ENCODE measurements at regions not wholly inside any gene's neighbourhood (a gene's known extent, or its start where the extent isn't known, plus 50 kb on each side); places are given as distances from the start of the nearest gene placed in this dataset.

DNA sequence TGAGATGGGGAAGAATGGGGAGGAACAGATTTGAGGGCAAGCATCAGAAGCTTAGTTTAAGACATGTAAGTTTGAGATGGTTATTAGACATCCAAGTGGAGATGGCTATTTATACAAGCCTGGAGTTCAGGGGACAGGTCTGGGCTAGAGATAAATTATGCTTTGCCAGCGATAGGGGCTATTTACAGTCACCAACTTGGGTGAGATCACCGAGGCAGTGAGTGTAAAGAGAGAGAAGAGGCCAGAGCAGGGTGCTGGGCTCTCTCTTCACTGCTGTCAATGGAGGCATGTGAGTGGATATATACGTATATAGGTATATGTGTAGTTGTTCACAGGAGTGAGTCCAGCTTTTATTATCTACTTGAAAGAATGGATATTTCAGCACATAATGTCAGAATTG, 81.0 kb downstream of the QPCT start:
- TF ChIP-seq, protein P1, sequence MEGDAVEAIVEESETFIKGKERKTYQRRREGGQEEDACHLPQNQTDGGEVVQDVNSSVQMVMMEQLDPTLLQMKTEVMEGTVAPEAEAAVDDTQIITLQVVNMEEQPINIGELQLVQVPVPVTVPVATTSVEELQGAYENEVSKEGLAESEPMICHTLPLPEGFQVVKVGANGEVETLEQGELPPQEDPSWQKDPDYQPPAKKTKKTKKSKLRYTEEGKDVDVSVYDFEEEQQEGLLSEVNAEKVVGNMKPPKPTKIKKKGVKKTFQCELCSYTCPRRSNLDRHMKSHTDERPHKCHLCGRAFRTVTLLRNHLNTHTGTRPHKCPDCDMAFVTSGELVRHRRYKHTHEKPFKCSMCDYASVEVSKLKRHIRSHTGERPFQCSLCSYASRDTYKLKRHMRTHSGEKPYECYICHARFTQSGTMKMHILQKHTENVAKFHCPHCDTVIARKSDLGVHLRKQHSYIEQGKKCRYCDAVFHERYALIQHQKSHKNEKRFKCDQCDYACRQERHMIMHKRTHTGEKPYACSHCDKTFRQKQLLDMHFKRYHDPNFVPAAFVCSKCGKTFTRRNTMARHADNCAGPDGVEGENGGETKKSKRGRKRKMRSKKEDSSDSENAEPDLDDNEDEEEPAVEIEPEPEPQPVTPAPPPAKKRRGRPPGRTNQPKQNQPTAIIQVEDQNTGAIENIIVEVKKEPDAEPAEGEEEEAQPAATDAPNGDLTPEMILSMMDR (IDR thresholded peaks at IDR 0.05; ENCODE audit: poor library complexity, severe bottlenecking) = no peak
- no peak for TF ChIP-seq RAD21 (conservative IDR thresholded peaks at IDR 0.05)
- TF ChIP-seq, protein P2, sequence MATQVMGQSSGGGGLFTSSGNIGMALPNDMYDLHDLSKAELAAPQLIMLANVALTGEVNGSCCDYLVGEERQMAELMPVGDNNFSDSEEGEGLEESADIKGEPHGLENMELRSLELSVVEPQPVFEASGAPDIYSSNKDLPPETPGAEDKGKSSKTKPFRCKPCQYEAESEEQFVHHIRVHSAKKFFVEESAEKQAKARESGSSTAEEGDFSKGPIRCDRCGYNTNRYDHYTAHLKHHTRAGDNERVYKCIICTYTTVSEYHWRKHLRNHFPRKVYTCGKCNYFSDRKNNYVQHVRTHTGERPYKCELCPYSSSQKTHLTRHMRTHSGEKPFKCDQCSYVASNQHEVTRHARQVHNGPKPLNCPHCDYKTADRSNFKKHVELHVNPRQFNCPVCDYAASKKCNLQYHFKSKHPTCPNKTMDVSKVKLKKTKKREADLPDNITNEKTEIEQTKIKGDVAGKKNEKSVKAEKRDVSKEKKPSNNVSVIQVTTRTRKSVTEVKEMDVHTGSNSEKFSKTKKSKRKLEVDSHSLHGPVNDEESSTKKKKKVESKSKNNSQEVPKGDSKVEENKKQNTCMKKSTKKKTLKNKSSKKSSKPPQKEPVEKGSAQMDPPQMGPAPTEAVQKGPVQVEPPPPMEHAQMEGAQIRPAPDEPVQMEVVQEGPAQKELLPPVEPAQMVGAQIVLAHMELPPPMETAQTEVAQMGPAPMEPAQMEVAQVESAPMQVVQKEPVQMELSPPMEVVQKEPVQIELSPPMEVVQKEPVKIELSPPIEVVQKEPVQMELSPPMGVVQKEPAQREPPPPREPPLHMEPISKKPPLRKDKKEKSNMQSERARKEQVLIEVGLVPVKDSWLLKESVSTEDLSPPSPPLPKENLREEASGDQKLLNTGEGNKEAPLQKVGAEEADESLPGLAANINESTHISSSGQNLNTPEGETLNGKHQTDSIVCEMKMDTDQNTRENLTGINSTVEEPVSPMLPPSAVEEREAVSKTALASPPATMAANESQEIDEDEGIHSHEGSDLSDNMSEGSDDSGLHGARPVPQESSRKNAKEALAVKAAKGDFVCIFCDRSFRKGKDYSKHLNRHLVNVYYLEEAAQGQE (IDR thresholded peaks at IDR 0.05; ENCODE audit: borderline replicate concordance) = no peak
- TF ChIP-seq TAF1 (IDR thresholded peaks at IDR 0.05; ENCODE audit: low read depth) = no peak
- TF ChIP-seq SMC3 (conservative IDR thresholded peaks at IDR 0.05; ENCODE audit: poor library complexity) = no peak
